HG02970 (cell line): ENCODE measurements at regions not wholly inside any gene's neighbourhood (a gene's known extent, or its start where the extent isn't known, plus 50 kb on each side); places are given as distances from the start of the nearest gene placed in this dataset.
"Not testable (repeated sequence)": the region's sequence is repeated elsewhere in the genome, so short reads cannot be mapped to it uniquely, and the experiment has no call there.

Experiments used
- ATAC-seq: cut with Tn5 transposase; IDR thresholded peaks from one replicate; pipeline ENCODE4 v1.9.1; 2021; ENCODE audit warnings: mild to moderate bottlenecking, moderate library complexity, moderate number of reproducible peaks; ENCODE audit not compliant: unreplicated experiment, low FRiP score

DNA sequence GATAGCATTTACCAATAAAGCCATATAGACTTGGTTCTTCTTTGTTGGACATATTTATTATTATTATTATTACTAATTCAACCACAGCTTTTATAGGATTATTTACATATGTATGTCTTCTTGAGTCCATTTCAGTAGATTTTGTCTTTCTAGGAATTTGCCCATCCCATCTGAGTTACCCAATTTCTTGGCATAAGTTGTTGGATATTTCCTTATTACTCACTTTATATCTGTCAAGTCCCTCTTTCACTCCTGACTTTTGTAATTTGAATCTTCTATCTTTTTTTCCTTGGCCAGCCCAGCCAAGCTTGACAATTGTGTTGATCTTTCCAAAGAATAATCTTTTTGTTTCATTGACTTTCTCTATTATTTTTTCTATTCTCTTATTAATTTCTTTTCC lies 543.7 kb downstream of the SUCLG1 start:
- ATAC-seq, result no peak

GRCh38 chr2:83908750-83909149 lies 550.3 kb downstream of the SUCLG1 start:
- no peak for ATAC-seq

GRCh38 chr2:83901317-83901716 lies 557.8 kb downstream of the SUCLG1 start:
- no peak for ATAC-seq

GRCh38 chr2:83900862-83901261 lies 558.2 kb downstream of the SUCLG1 start:
- ATAC-seq, result no peak

GRCh38 chr2:83899271-83899670 lies 559.8 kb downstream of the SUCLG1 start:
- ATAC-seq, result no peak

DNA sequence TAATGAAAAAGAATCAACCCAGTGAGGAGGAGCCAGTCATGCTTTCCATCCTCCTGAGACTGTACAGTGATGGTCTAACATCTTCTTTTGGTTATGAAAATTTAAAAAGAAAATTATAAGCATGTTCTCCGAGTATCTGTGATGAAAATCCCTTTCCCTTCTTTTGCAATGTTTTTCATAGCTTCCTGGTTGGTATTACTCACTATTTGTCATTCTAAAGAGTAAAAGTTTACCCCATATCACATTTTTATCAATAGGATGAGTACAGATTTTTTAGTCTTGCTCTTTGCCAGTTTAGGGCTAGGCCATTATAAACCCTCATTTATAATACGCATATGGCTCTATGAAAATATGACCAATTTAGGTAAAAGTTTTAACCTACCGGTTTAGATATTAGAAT lies 564.1 kb downstream of the SUCLG1 start:
- no peak for ATAC-seq

GRCh38 chr2:83887757-83888156 lies 571.3 kb downstream of the SUCLG1 start:
- ATAC-seq, result no peak

GRCh38 chr2:83879127-83879526 lies 580.0 kb downstream of the SUCLG1 start:
- no peak for ATAC-seq

- ATAC-seq, result not testable (repeated sequence)
Observed at GRCh38 chr2:83877261-83877660, 581.8 kb downstream of the SUCLG1 start.

- ATAC-seq, result no peak
Observed at GRCh38 chr2:83874712-83875430, 584.2 kb downstream of the SUCLG1 start.

DNA sequence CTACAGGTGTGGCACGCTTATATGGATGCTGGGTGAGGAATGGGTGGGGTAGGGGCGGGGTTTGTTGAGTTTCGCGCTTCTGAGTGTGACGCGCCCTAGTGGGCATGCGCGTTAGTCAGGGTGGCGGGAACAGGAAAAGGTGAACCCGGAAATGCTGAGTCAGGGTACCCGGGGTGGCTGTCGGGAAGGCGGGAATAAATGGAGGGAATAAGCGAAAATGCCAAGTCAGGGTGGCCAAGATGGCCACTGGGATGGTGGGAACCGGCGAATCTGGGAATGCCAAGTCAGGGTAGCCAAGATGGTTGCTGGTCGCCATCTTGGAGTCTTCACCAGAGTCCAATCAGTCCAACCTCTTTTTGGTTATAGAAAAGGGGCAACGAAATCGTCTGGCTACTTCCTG lies 585.0 kb downstream of the SUCLG1 start:
- no peak for ATAC-seq

GRCh38 chr2:83873110-83873509 lies 586.0 kb downstream of the SUCLG1 start:
- no peak for ATAC-seq

- no peak for ATAC-seq
Observed at GRCh38 chr2:83866211-83866610, 592.9 kb downstream of the SUCLG1 start.

DNA sequence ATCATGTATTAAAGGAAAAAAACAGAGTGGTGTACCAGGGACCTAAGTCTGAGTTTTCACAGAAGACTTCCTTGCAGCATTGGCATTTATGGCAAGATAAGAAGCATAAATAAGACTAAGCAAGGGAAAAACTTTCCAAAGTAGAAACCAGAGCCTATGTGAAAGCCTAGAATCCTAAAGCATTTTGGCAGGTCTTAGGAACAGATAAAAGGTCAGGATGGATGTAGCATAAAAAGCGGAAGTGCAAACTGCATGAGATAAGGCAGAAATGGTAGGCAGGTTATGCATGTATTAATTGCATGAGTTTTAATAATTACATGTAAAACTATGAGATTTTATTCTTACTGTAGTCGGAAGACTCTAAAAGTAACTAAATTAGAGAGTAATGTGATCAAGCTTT lies 596.5 kb downstream of the SUCLG1 start:
- no peak for ATAC-seq

GRCh38 chr2:83860320-83860719 lies 598.8 kb downstream of the SUCLG1 start:
- ATAC-seq, result no peak

GRCh38 chr2:83859553-83859952 lies 599.5 kb downstream of the SUCLG1 start:
- no peak for ATAC-seq

GRCh38 chr2:83851066-83851465 lies 608.0 kb downstream of the SUCLG1 start:
- ATAC-seq, result no peak

DNA sequence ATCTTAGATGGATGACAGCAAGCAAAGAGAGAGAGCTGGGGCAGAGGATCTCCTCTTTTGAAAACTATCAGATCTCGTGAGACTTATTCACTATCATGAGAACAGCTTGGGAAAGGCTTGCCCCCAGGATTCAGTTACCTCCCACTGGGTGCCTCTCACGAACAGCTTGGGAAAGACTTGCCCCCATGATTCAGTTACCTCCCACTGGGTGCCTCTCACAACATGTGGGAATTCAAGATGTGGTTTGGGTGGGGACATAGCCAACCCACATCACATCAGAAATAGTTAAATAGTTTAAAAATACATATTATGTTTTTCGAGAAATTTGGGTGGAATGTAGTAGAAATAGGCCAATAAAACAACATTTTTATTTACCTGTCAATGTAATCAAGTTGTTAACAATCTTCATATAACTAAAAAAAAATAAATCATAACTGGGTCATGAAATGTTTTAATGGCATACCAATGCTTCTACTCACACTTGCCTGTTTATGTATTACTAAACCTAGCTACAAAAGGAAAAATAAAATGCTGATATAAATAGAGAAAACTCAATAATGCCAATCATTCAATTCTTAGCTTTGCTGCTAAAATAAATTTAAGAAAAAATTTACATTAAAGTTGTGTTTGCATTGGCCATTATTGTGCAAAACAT lies 608.9 kb downstream of the SUCLG1 start:
- no peak for ATAC-seq

GRCh38 chr2:83844490-83844889 lies 614.6 kb downstream of the SUCLG1 start:
- ATAC-seq, result no peak

DNA sequence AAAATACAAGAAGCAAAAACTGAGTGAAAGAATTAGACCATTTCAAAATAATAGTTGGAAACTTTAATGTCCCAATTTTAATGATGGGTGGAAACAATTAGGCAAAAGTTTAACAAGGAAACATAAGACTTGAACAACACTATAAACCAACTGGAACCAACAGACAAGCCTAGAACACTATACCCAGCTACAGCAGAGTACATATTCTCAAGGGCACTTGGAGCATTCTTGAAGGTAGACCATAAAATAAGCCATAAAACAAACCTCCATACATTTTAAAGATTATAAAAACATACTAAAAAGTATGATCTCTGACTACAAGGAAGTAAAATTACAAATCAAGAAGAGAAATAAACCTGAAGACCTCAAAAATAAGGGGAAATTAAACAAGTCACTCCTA lies 616.7 kb downstream of the SUCLG1 start:
- no peak for ATAC-seq

GRCh38 chr2:83837823-83838222 lies 621.3 kb downstream of the SUCLG1 start:
- ATAC-seq, result no peak

GRCh38 chr2:83827618-83828017 lies 631.5 kb downstream of the SUCLG1 start:
- ATAC-seq, result no peak
